ENCODE measurements at regions not wholly inside any gene's neighbourhood (a gene's known extent, or its start where the extent isn't known, plus 50 kb on each side); places are given as distances from the start of the nearest gene placed in this dataset.

GRCh38 chr3:82067420-82067819 is 306.0 kb upstream of the GBE1 start:
- no peak for DNase-seq (ENCODE audit: low spot score)
- intact Hi-C loops (cut with micrococcal nuclease): no loop called here
- no peaks in the 10 kb centered on the region for H3K9me3 Mint-ChIP-seq
- peaks cover 2% of the 10 kb centered on the region for H3K27me3 Mint-ChIP-seq (ENCODE audit: insufficient read depth)
- no peak overlapping the region for H3K4me3 Mint-ChIP-seq
- no peak overlapping the region for H3K27ac Mint-ChIP-seq
- H3K4me1 Mint-ChIP-seq (ENCODE audit: low read depth): no peaks in the 10 kb centered on the region
- H3K36me3 Mint-ChIP-seq (ENCODE audit: low read depth): no peaks in the 10 kb centered on the region

GRCh38 chr3:82058809-82059208 is 297.4 kb upstream of the GBE1 start:
- no peak for DNase-seq (ENCODE audit: low spot score)
- Mint-ChIP-seq H3K27me3 (ENCODE audit: insufficient read depth) (no peaks in the 10 kb centered on the region), H3K9me3 (no peaks in the 10 kb centered on the region)

GRCh38 chr3:82055792-82056191 is 294.3 kb upstream of the GBE1 start:
- H3K9me3 Mint-ChIP-seq: no peaks in the 10 kb centered on the region
- H3K36me3 Mint-ChIP-seq (ENCODE audit: low read depth): no peaks in the 10 kb centered on the region
- no peaks in the 10 kb centered on the region for H3K27me3 Mint-ChIP-seq (ENCODE audit: insufficient read depth)

More at GRCh38 chr3:82058809-82059208, 297.4 kb upstream of the GBE1 start:
- intact Hi-C loops (cut with micrococcal nuclease): no loop called here
- no peak overlapping the region for H3K4me3 Mint-ChIP-seq
- no peaks in the 10 kb centered on the region for H3K4me1 Mint-ChIP-seq (ENCODE audit: low read depth)
- H3K36me3 Mint-ChIP-seq (ENCODE audit: low read depth): no peaks in the 10 kb centered on the region
- H3K27ac Mint-ChIP-seq: no peak overlapping the region

GRCh38 chr3:82054849-82055248 is 293.4 kb upstream of the GBE1 start:
- intact Hi-C loops (cut with micrococcal nuclease): no loop called here
- H3K36me3 Mint-ChIP-seq (ENCODE audit: low read depth): no peaks in the 10 kb centered on the region
- H3K27me3 Mint-ChIP-seq (ENCODE audit: insufficient read depth): no peaks in the 10 kb centered on the region
- no peak overlapping the region for H3K27ac Mint-ChIP-seq
- H3K4me1 Mint-ChIP-seq (ENCODE audit: low read depth): no peaks in the 10 kb centered on the region
- no peaks in the 10 kb centered on the region for H3K9me3 Mint-ChIP-seq
- no peak overlapping the region for H3K4me3 Mint-ChIP-seq
- no peak for DNase-seq (ENCODE audit: low spot score)

More at GRCh38 chr3:82055792-82056191, 294.3 kb upstream of the GBE1 start:
- Mint-ChIP-seq H3K4me3 (no peak overlapping the region), H3K27ac (no peak overlapping the region), H3K4me1 (ENCODE audit: low read depth) (no peaks in the 10 kb centered on the region)
- no peak for DNase-seq (ENCODE audit: low spot score)
- intact Hi-C loops (cut with micrococcal nuclease): no loop called here

GRCh38 chr3:82053236-82053635 is 291.8 kb upstream of the GBE1 start:
- intact Hi-C loops (cut with micrococcal nuclease): no loop called here
- no peaks in the 10 kb centered on the region for H3K9me3 Mint-ChIP-seq
- H3K4me3 Mint-ChIP-seq: no peak overlapping the region
- H3K36me3 Mint-ChIP-seq (ENCODE audit: low read depth): no peaks in the 10 kb centered on the region
- no peak for DNase-seq (ENCODE audit: low spot score)
- no peak overlapping the region for H3K27ac Mint-ChIP-seq
- no peaks in the 10 kb centered on the region for H3K27me3 Mint-ChIP-seq (ENCODE audit: insufficient read depth)
- no peaks in the 10 kb centered on the region for H3K4me1 Mint-ChIP-seq (ENCODE audit: low read depth)

- no peaks in the 10 kb centered on the region for H3K4me1 Mint-ChIP-seq (ENCODE audit: low read depth)
- H3K36me3 Mint-ChIP-seq (ENCODE audit: low read depth): no peaks in the 10 kb centered on the region
- H3K27ac Mint-ChIP-seq: no peak overlapping the region
- no peak for DNase-seq (ENCODE audit: low spot score)
- H3K27me3 Mint-ChIP-seq (ENCODE audit: insufficient read depth): no peaks in the 10 kb centered on the region
- no peak overlapping the region for H3K4me3 Mint-ChIP-seq
- no peaks in the 10 kb centered on the region for H3K9me3 Mint-ChIP-seq
- intact Hi-C loops (cut with micrococcal nuclease): no loop called here
Observed at GRCh38 chr3:82050382-82050781, 288.9 kb upstream of the GBE1 start.

GRCh38 chr3:82048711-82049110 is 287.3 kb upstream of the GBE1 start:
- H3K27me3 Mint-ChIP-seq (ENCODE audit: insufficient read depth): no peaks in the 10 kb centered on the region
- intact Hi-C loops (cut with micrococcal nuclease): no loop called here

GRCh38 chr3:82044930-82045705 is 283.7 kb upstream of the GBE1 start:
- Mint-ChIP-seq H3K36me3 (ENCODE audit: low read depth) (no peaks in the 10 kb centered on the region), H3K9me3 (no peaks in the 10 kb centered on the region), H3K4me1 (ENCODE audit: low read depth) (no peaks in the 10 kb centered on the region), H3K4me3 (no peak overlapping the region), H3K27me3 (ENCODE audit: insufficient read depth) (no peaks in the 10 kb centered on the region), H3K27ac (no peak overlapping the region)
- intact Hi-C loops (cut with micrococcal nuclease): no loop called here
- no peak for DNase-seq (ENCODE audit: low spot score)

More at GRCh38 chr3:82048711-82049110, 287.3 kb upstream of the GBE1 start:
- H3K27ac Mint-ChIP-seq: no peak overlapping the region
- H3K4me1 Mint-ChIP-seq (ENCODE audit: low read depth): no peaks in the 10 kb centered on the region
- H3K9me3 Mint-ChIP-seq: no peaks in the 10 kb centered on the region
- DNase-seq (ENCODE audit: low spot score): no peak
- no peak overlapping the region for H3K4me3 Mint-ChIP-seq
- no peaks in the 10 kb centered on the region for H3K36me3 Mint-ChIP-seq (ENCODE audit: low read depth)

GRCh38 chr3:82038556-82038955 is 277.1 kb upstream of the GBE1 start:
- no peak overlapping the region for H3K27ac Mint-ChIP-seq
- intact Hi-C loops (cut with micrococcal nuclease): no loop called here
- DNase-seq (ENCODE audit: low spot score): no peak
- H3K27me3 Mint-ChIP-seq (ENCODE audit: insufficient read depth): no peaks in the 10 kb centered on the region
- H3K9me3 Mint-ChIP-seq: no peaks in the 10 kb centered on the region
- H3K36me3 Mint-ChIP-seq (ENCODE audit: low read depth): no peaks in the 10 kb centered on the region
- H3K4me3 Mint-ChIP-seq: no peak overlapping the region
- H3K4me1 Mint-ChIP-seq (ENCODE audit: low read depth): no peaks in the 10 kb centered on the region

GRCh38 chr3:82033186-82033585 is 271.7 kb upstream of the GBE1 start:
- no peak for DNase-seq (ENCODE audit: low spot score)
- H3K4me1 Mint-ChIP-seq (ENCODE audit: low read depth): no peaks in the 10 kb centered on the region
- H3K36me3 Mint-ChIP-seq (ENCODE audit: low read depth): no peaks in the 10 kb centered on the region
- no peaks in the 10 kb centered on the region for H3K9me3 Mint-ChIP-seq
- H3K4me3 Mint-ChIP-seq: no peak overlapping the region
- intact Hi-C loops (cut with micrococcal nuclease): no loop called here
- H3K27me3 Mint-ChIP-seq (ENCODE audit: insufficient read depth): no peaks in the 10 kb centered on the region
- H3K27ac Mint-ChIP-seq: no peak overlapping the region

GRCh38 chr3:82031596-82031995 is 270.2 kb upstream of the GBE1 start:
- H3K4me1 Mint-ChIP-seq (ENCODE audit: low read depth): no peaks in the 10 kb centered on the region
- intact Hi-C loops (cut with micrococcal nuclease): no loop called here
- DNase-seq (ENCODE audit: low spot score): no peak
- no peak overlapping the region for H3K4me3 Mint-ChIP-seq
- no peak overlapping the region for H3K27ac Mint-ChIP-seq
- no peaks in the 10 kb centered on the region for H3K9me3 Mint-ChIP-seq
- H3K36me3 Mint-ChIP-seq (ENCODE audit: low read depth): no peaks in the 10 kb centered on the region
- H3K27me3 Mint-ChIP-seq (ENCODE audit: insufficient read depth): no peaks in the 10 kb centered on the region

- H3K4me3 Mint-ChIP-seq: no peak overlapping the region
- intact Hi-C loops (cut with micrococcal nuclease): no loop called here
- H3K27ac Mint-ChIP-seq: no peak overlapping the region
- no peaks in the 10 kb centered on the region for H3K9me3 Mint-ChIP-seq
- no peaks in the 10 kb centered on the region for H3K4me1 Mint-ChIP-seq (ENCODE audit: low read depth)
- H3K27me3 Mint-ChIP-seq (ENCODE audit: insufficient read depth): no peaks in the 10 kb centered on the region
- DNase-seq (ENCODE audit: low spot score): no peak
- no peaks in the 10 kb centered on the region for H3K36me3 Mint-ChIP-seq (ENCODE audit: low read depth)
Observed at GRCh38 chr3:82030916-82031315, 269.5 kb upstream of the GBE1 start.

- intact Hi-C loops (cut with micrococcal nuclease): no loop called here
- H3K27ac Mint-ChIP-seq: no peak overlapping the region
Observed at GRCh38 chr3:82022836-82023235, 261.4 kb upstream of the GBE1 start.

GRCh38 chr3:82020282-82020681 is 258.8 kb upstream of the GBE1 start:
- Mint-ChIP-seq H3K27ac (no peak overlapping the region), H3K36me3 (ENCODE audit: low read depth) (no peaks in the 10 kb centered on the region), H3K27me3 (ENCODE audit: insufficient read depth) (no peaks in the 10 kb centered on the region), H3K4me3 (no peak overlapping the region), H3K4me1 (ENCODE audit: low read depth) (no peaks in the 10 kb centered on the region), H3K9me3 (no peaks in the 10 kb centered on the region)
- no peak for DNase-seq (ENCODE audit: low spot score)
- intact Hi-C loops (cut with micrococcal nuclease): no loop called here

More at GRCh38 chr3:82022836-82023235, 261.4 kb upstream of the GBE1 start:
- Mint-ChIP-seq H3K4me3 (no peak overlapping the region), H3K4me1 (ENCODE audit: low read depth) (no peaks in the 10 kb centered on the region), H3K27me3 (ENCODE audit: insufficient read depth) (no peaks in the 10 kb centered on the region), H3K36me3 (ENCODE audit: low read depth) (no peaks in the 10 kb centered on the region), H3K9me3 (no peaks in the 10 kb centered on the region)
- DNase-seq (ENCODE audit: low spot score): no peak
